HG03521 (cell line): ENCODE measurements at regions not wholly inside any gene's neighbourhood (a gene's known extent, or its start where the extent isn't known, plus 50 kb on each side); places are given as distances from the start of the nearest gene placed in this dataset.
"Not testable (repeated sequence)": the region's sequence is repeated elsewhere in the genome, so short reads cannot be mapped to it uniquely, and the experiment has no call there.

Experiments
- ATAC-seq: cut with Tn5 transposase; IDR thresholded peaks from one replicate; pipeline ENCODE4 v1.9.1; 2021; ENCODE audit warnings: mild to moderate bottlenecking, moderate library complexity; ENCODE audit not compliant: unreplicated experiment

DNA sequence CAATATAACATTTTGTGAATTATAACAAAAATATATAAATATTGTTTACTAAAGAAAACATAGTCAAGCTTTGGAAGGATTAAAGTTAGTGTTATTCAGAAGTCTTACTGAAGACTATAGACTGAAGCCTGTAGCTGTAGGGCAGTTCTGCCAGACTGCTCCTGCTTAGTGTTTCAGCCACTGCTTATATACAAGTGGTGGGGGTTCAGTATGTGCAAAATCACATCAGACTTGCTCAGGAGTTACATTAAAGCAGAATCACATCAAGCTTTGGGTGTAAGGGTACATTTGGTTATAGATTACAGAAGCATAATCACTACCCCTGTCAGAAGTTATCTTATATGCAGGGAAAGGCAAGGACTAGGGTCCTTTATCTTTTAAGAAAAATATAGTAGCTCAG, 653.8 kb downstream of the ANKRD7 start:
- ATAC-seq, result no peak

DNA sequence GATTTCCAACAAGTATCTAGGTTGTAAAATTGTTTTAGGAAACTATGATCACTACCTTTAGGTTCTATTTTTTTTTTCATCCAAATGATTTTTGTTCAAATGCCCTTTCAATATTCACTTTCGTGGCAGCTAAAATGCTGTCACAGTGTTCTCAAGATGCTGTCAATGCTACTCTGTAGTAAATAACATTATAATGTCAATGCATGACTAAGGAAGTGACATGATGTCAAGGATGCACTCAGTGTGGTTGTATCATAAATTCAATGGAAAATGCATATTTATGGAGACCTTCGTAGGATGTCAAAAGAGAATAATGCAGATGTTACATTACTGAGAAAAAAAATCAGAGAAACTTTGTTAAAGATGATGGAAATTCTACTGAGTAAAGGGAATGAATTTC, 673.8 kb downstream of the ANKRD7 start:
- ATAC-seq, result no peak

DNA sequence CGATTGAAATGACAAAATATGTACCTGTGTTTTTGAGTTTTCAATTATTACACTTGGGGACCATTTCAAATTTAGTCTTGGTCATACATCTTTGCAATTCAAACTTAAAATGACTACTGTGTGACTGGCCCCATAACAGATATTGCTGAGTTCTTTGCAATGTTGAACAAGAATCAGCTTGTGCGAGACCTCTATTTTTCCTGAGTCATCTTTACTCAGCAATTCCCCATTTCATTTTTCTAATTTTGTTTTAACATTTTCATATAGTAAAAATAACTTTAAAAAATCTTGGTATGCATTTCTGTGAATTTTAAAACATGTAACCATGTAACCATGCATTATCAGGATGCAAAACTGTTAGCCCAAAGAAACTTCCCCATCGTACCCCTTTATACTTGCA, 678.1 kb downstream of the ANKRD7 start:
- ATAC-seq, result no peak

DNA sequence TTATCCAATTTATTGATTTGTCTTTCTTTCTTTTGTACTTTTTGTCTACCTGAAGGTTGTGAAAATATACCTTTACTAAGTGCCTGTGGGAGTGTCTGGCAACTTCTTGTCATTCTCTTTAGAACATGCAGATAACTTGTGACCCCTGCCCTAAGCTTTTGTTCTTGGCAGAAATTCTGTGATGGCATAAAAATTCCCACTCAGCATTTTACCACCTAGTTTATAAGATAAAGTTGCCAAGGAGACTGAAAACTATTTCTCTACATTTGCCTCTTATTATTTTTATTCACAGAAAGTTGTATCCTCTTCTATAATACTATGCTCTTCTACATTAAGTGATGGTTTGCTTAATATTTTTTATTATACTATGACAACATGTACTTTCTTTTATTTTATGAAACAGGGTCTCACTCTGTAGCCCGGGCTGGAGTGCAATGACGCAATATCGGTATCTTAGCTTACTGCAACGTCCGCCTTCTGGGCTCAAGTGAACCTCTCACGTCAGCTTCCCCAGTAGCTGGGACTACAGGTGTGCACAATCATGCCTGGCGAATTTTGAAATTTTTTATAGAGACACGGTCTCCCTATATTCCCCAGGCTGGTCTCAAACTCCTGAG, 683.5 kb downstream of the ANKRD7 start:
- no peak for ATAC-seq

DNA sequence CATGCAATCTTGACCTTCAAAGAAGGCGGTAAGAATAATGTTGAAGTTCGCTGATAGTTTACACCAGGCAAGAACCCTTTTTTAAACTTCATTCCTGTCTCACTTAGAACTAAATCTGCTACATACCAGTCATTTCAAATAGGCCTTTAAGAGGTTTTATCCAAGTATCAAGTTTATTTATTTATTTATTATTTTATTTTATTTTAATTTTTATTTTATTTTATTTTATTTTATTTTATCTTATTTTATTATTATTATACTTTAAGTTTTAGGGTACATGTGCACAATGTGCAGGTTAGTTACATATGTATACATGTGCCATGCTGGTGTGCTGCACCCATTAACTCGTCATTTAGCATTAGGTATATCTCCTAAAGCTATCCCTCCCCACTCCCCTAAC, 691.6 kb downstream of the ANKRD7 start:
- not testable (repeated sequence) for ATAC-seq

DNA sequence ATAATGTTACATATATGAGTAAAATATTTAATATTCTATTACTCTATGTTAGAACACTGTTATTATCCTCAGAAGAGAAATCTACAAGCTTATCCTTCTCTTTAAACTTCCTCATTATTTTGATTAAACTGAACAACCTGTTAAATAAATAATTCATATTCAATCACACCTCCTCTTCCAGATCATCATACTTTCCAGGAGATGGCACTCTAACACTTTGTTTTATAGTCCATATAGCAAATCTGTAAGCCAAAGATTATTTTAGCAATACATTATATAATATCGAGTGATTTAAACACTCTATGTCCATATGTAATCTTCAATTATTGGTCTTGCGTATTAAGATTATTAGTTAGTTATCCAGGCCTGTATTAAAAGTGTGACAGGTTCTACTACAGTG, 694.1 kb downstream of the ANKRD7 start:
- ATAC-seq, result no peak

DNA sequence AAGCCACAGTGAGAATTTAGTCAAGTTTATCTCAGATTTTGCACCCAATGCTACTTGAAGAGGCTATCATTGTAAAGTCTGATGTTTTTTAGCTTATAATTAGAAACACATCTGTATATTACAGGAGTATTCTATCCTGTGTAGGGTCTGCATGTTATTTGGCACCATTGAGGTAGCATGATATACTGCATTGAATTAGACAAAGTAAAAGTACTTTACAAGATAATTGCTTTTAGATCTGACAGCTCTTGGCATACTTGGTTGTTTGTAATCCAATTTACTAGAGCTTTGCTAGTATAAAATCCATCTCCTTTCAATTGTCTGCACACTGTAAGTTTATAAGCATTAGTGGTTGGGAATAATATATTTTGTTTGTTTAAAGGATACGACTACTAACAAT, 714.3 kb downstream of the ANKRD7 start:
- no peak for ATAC-seq

DNA sequence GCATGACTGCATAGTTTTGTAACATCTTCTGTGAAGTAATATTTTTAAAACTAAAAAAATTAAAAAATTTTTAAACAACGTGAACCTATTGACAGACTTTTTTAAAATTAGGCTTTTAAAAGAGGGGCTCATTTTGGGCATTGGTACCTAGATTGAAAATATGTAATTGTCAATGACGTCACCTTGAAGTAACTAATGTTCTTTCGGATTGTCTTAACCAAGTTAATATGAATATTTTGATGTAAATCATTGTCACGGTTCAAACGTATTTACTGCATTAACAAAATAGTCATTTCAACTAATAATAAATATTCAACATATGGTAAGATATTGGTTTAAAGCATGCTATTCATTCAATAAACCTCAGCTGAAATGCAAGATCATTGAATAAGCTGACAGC, 719.8 kb downstream of the ANKRD7 start:
- no peak for ATAC-seq

DNA sequence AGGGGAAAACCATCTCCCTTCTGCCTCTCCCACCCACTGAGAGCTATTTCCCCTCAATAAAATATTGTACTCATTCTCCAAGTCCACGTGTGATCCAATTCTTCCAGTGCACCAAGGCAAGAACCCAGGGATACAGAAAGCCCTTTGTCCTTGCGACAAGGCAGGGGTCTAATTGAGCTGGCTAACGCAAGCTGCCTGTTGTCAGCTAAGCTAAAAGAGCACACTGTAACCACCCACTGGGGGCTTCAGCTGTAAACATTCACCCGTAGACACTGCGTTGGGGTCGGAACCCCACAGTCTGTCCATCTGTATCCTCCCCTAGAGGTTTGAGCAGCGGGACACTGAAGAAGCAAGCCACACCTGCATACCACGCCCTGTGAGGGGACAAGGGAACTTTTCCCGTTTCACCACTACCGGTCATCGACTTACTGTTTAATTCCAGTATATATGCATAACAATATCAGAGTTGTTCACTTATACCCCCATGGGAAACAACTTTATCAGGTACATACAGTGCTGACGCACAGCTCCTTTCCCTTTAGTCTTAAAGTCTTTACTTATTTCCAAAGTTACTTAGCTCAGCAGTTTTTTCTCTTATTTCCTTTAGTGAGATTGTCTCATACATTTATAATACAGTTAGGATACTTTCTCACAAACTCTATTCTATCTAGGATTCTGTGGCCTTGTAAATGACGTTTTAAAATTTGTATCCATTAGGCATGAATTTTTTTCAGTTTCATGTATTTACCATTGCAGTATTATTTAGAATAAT, 721.6 kb downstream of the ANKRD7 start:
- ATAC-seq, result no peak

DNA sequence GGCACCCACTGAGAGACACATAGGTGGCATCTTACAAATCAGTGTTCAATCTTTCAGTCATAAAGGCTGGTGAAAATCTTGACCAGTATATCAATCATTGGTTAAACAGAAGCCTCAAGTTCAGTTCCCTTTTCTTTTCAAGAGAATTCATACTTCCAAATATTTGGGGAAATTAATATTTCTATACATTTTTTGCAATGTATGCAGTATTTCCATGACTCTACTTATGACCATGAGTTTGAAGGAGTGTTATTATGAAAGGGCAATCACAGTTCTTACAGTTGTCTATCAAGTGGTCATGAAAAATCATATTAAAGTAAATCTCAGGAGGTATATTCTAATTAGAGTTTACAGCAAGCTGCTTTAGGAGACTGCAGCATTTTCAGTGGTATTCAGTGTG, 724.0 kb downstream of the ANKRD7 start:
- ATAC-seq, result no peak

DNA sequence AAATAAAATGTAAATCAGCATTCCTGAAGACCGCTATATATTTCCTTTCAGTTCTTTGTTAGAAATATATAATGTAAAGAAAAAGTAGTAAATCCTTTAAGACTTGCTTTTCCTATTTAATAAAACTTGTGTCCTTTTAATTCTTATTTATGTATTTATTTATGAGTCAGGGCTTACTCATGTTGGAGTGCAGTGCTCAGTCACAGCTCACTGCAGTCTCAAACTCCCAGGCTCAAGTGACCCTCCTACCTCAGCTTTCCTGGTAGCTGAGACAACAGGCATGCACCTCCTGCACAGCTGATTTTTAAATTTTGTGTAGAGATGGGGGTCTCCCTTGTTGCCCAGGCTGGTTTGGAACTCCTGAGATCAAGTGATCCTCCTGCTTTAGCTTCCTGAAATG, 724.5 kb downstream of the ANKRD7 start:
- no peak for ATAC-seq

DNA sequence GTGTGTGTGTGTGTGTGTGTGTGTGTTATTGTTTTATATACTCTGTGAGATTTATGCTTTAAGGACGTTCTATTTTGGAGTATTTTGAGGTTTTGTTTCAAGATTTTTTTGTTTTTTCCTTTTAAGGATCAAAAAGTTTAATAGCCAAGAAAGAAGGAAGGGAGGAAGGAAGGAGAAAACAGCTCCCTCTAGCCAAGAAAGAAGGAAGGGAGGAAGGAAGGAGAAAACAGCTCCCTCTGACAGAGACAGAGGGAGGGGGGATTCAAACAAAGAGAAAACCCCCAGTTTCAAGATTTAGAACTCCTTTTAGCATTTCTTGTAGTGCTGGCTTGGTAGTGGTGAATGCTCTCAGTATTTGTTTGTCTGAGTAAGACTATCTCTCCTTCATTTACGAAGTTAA, 731.8 kb downstream of the ANKRD7 start:
- not testable (repeated sequence) for ATAC-seq

DNA sequence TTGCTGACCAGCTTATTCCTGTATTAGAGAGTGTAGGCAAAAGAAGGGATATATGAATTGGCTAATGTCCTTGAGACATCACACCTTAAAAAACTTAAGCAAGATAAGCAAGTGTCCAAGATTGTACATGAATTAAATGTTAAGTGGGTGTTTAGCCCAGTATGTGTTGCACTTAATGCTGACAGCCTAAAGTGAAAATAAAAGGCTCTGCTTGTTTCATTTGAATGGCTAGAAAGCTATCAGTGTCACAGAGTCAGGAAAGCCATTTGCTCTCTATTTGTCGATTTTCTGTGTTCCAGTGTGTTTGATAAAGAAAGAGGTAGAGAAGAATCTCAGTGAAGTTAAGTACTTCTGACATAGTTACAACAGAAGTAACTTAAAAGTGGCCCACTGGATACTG, 744.9 kb downstream of the ANKRD7 start:
- ATAC-seq, result no peak

DNA sequence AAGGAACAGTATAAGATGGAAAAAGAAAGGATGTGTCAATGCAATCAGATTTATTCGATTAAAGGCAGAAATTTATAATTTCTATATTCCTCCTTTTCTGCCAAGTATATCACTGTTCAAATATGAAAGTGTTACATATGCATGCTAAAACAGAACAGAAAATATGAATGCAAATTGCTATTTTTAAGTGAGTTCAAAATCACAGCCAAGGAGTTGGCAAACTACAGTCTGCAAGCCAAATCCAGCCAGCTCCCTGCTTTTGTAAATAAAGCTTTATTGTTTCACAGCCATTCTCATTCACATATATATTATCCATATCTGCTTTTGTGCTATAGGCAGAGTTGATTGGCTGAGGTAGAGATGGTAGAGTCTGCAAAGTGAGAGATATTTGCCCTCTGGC, 747.2 kb downstream of the ANKRD7 start:
- no peak for ATAC-seq

DNA sequence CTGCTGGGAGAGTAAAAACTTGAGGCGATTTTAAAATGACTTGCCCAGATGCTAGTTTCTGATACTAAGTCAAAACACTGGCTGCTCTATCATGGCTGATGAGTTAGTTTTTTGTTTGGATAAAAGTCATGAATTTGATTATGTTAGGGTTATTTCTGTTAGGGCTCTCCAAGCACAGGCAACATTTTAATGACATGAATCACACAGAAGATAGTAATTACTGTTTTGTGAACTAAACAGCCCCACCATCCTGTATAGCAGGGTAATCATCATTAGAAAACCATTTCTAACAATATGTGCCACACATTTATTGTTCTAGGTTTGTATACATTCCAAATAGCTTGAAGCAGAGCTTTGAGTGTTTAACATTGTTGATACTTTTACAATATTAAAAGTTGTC, 750.3 kb downstream of the ANKRD7 start:
- no peak for ATAC-seq

DNA sequence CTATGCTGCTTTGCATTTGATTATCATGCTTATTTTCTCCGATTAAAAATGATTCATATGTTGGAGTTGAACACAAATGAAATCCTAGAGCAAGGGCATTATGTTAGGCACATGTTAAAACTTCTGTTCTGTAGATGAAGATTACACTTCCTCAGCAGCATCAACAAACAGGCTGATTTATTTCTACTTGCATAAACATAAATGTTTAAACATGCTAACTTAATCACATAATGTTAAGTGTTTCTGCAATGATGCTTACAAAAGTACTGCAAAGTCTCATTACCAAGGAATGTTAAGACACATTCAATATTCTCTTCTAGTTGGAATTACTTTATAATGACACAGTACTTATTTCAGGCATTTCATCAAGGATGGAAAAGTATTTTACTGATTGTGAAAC, 770.8 kb downstream of the ANKRD7 start:
- ATAC-seq, result no peak

DNA sequence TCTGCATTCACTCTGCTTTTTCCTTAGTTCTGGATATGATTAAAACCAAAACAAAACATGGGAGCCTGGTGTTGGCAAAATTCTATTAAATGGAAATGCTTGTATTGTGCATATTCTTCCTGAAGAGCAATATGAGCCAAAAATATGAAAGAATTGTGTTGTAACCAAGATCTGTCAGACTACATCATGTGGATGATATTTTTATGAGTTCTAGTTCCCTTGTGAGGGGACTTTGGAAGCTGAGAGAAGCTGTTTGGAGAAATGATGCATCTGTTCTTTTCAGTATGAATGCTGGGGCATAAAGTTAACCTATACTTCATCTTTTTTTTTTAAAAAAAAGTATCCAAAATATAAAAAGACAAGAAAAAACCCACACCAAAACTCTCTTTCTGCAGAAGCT, 782.7 kb downstream of the ANKRD7 start:
- ATAC-seq, result no peak

DNA sequence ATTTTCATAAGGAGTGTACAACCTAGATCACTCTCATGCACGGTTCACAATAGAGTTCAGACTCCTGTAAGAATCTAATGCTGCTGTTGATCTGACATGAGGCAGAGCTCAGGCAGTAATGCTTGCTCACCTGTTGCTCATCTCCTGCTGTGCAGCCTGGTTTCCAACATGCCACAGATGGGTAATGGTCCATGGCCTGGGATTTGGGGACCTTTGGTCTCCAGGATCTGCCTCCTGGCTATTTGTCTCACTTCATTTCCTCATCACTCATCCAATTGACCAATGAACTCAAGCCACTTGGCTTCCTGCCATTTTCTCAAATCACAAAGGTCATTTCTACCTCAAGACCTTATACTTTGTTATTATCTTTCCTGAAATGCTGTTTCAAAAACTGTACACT, 786.1 kb downstream of the ANKRD7 start:
- no peak for ATAC-seq

DNA sequence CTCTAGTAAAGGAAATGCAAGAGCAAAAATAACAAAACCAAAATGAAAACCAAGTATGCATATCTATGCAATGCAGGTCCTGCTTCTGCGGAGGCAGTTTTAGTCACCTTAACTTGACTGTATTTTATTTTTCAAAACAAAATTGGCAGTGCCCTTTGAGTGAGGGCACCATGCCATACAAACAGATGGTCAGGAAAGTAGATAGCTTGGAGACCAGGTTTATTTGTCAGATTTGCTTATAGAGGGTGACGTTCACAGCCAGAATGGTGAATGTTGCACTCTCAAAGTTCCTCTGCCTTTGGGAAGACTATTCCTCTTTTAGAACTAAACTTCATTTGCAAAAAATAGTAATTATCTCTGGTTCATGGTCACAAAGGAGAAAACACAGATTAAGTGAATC, 801.9 kb downstream of the ANKRD7 start:
- no peak for ATAC-seq

DNA sequence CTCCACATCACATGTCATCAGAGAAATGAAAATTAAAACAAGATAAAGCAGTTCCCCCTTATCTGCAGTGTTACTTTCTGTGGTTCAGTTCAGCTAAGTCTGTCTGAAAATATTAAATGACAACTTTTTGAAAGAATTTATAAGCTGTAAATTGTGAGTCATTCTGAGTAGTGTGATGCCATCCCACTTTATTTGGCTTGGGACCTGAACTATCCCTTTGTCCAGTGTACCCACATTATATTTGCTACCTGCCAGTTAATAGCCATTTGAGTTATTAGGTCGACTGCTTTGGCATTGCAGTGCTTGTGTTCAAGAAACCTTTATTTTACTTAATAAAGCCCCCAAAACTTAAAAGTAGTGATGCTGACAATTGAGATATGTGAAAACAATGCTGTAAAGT, 804.2 kb downstream of the ANKRD7 start:
- ATAC-seq, result no peak

DNA sequence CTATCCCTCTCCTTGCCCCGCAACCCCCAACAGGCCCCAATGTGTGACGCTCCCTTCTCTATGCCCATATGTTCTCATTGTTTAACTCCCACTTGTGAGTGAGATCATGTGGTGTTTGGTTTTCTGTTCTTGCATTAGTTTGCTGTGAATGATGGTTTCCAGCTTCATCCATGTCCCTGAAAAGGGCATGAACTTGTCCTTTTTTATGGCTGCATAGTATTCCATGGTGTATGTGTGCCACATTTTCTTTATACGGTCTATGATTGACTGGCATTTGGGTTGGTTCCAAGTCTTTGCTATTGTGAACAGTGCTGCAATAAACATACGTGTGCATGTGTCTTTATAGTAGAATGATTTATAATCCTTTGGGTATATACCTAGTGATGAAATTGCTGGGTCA, 807.6 kb downstream of the ANKRD7 start:
- ATAC-seq, result not testable (repeated sequence)

DNA sequence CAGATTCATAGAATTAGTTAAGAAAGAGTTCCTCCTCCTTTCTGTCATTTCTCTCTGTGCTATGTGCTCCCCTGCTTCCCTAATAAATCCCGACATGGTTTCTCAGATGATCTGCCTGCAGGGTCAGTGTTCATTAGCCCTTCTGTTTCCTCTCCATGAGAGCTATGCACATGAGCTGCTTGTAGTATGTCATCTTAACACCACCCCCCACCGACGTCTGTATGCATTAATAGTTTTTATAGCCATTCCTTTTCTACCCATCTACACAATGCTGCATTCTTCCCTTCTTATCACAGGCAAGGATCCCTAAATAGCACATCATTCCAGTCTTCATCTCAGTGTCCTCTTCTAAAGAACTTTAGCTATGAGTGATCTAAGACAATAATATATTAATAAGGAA, 809.1 kb downstream of the ANKRD7 start:
- no peak for ATAC-seq

DNA sequence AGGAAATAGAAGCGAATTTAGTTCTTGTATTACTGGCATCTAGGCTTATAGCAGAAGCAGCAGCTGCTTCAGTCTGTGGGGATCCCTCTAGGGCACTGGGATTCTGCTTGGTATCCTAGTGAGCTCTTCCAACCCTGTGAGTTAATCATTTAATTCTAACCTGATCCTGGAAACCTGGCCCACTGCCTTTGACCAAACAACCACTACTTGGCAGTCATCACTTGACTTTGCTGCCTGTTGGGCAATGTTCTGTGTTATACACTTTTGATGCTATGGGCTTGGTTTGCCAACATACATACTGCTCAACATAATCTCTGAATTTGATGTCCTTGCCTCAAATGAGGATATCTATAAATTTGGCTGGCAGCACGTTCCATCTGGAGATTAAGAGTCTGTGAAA, 813.4 kb downstream of the ANKRD7 start:
- ATAC-seq, result no peak
